AG04450 (cell line): ENCODE measurements at regions not wholly inside any gene's neighbourhood (a gene's known extent, or its start where the extent isn't known, plus 50 kb on each side); places are given as distances from the start of the nearest gene placed in this dataset.

Experiments used
- CTCF ChIA-PET: fragments of 300-600, 350-600 bp; formaldehyde crosslinking; extraction: SDS; loops from one replicate; lab custom pipeline; 2022; ENCODE audit warnings: antibody characterized with exemption, inconsistent platforms; lab: Charles Lee
- POLR2A ChIA-PET: fragments of 350-600 bp; formaldehyde crosslinking; extraction: SDS; loops from one replicate; lab custom pipeline; 2021; ENCODE audit warnings: antibody characterized with exemption, inconsistent platforms; lab: Yijun Ruan, JAX
- DNase-seq: peaks from one replicate; pipeline ENCODE4 v3.0.0-alpha.2; 2011; ENCODE audit warnings: low read depth, low spot score
- H3K27ac ChIP-seq: one replicate; pipeline ENCODE4 v1.5.1; 2012; ENCODE audit warnings: low read depth, low read length, control low read depth
- H3K27me3 ChIP-seq: one replicate; pipeline ENCODE4 v1.6.0; 2012; ENCODE audit warnings: low read length; ENCODE audit not compliant: control insufficient read depth, insufficient read depth
- H3K4me3 ChIP-seq: 2 replicates; pipeline ENCODE4 v1.5.1; 2011; ENCODE audit warnings: mild to moderate bottlenecking, low read depth, low read length, control low read depth
- H3K9me3 ChIP-seq: 2 replicates; pipeline ENCODE4 v1.5.1; 2012; ENCODE audit warnings: low read length; ENCODE audit not compliant: control insufficient read depth, insufficient read depth
- CTCF ChIP-seq: IDR thresholded peaks from 2 replicates; pipeline ENCODE4 v1.5.1; 2011; ENCODE audit warnings: low read depth, low read length, control low read depth, inconsistent platforms

- CTCF ChIA-PET: no interaction called here
- Histone ChIP-seq H3K27ac (no peak overlapping the region), H3K4me3 (no peak overlapping the region), H3K27me3 (no peaks in the 10 kb centered on the region), H3K9me3 (no peaks in the 10 kb centered on the region)
- POLR2A ChIA-PET: no interaction called here
- no peak for DNase-seq
- no peak for TF ChIP-seq CTCF
Measured at GRCh38 chr13:97161582-97162231, 60.4 kb upstream of the MBNL2 start.

- DNase-seq: no peak
- no peaks in the 10 kb centered on the region for H3K27me3 ChIP-seq
- ChIA-PET CTCF (no interaction called here), POLR2A (no interaction called here)
- H3K27ac ChIP-seq: no peak overlapping the region
- H3K9me3 ChIP-seq: no peaks in the 10 kb centered on the region
- H3K4me3 ChIP-seq: no peak overlapping the region
- TF ChIP-seq CTCF: no peak
Measured at GRCh38 chr13:97165502-97166425, 56.4 kb upstream of the MBNL2 start.

GRCh38 chr13:97171136-97171535, 51.0 kb upstream of the MBNL2 start:
- DNase-seq: no peak
- H3K27ac ChIP-seq: no peak overlapping the region
- CTCF ChIA-PET: interaction anchor here (1.3 kb wide), 1 partner anchor 40 kb away, joined by 3 read pairs; no protein-coding TSS in a partner anchor
- no peak for TF ChIP-seq CTCF
- H3K9me3 ChIP-seq: no peaks in the 10 kb centered on the region
- POLR2A ChIA-PET: interaction anchor here (0.6 kb wide), 1 partner anchor 184 kb away, joined by 4 read pairs; no protein-coding TSS in a partner anchor
- H3K27me3 ChIP-seq: peaks cover 5% of the 10 kb centered on the region
- H3K4me3 ChIP-seq: no peak overlapping the region
